ENCODE measurements at regions not wholly inside any gene's neighbourhood (a gene's known extent, or its start where the extent isn't known, plus 50 kb on each side); places are given as distances from the start of the nearest gene placed in this dataset.
A peak's percentile ranks its signal among the peaks of the same experiment; 100 is the strongest.
"Not testable (repeated sequence)": the region's sequence is repeated elsewhere in the genome, so short reads cannot be mapped to it uniquely, and the experiment has no call there.

- 96 to 97% methylated on average over 5 of the region's 5 CpGs for WGBS, 2 donors
- H3K4me1 ChIP-seq (ENCODE audit: control insufficient read depth in 1 of 2, insufficient read depth in 2 of 2, low read length in 2 of 2); H3K27ac ChIP-seq (ENCODE audit: low read depth in 1 of 2, low read length in 2 of 2); H3K27me3 ChIP-seq (ENCODE audit: control insufficient read depth in 1 of 2, insufficient read depth in 2 of 2, low read length in 1 of 2); H3K36me3 ChIP-seq (ENCODE audit: control insufficient read depth in 1 of 2, insufficient read depth in 2 of 2, low read length in 1 of 2); H3K9me3 ChIP-seq (ENCODE audit: control insufficient read depth, low read length); ATAC-seq (ENCODE audit: low FRiP score); DNase-seq; intact Hi-C loops (cut with DNase I); H3K4me3 ChIP-seq (ENCODE audit: low read length in 2 of 2): not testable (repeated sequence)
Observed at GRCh38 chr15:67939179-67939578, 99.3 kb upstream of the RNU6-1 start.

- H3K27me3 ChIP-seq (ENCODE audit: control insufficient read depth in 1 of 2, insufficient read depth in 2 of 2, low read length in 1 of 2); H3K4me1 ChIP-seq (ENCODE audit: control insufficient read depth in 1 of 2, insufficient read depth in 2 of 2, low read length in 2 of 2); ATAC-seq (ENCODE audit: low FRiP score); H3K9me3 ChIP-seq (ENCODE audit: control insufficient read depth, low read length); H3K4me3 ChIP-seq (ENCODE audit: low read length in 2 of 2); intact Hi-C loops (cut with DNase I); H3K27ac ChIP-seq (ENCODE audit: low read depth in 1 of 2, low read length in 2 of 2); DNase-seq; H3K36me3 ChIP-seq (ENCODE audit: control insufficient read depth in 1 of 2, insufficient read depth in 2 of 2, low read length in 1 of 2): not testable (repeated sequence)
- WGBS, 2 donors = 70 to 73% methylated on average over 4 to 5 of the region's 5 CpGs
Observed at GRCh38 chr15:67939588-67940323, 99.9 kb upstream of the RNU6-1 start.

GRCh38 chr15:67940324-67940719 is 100.5 kb upstream of the RNU6-1 start:
- Histone ChIP-seq H3K4me3 (ENCODE audit: low read length in 2 of 2) (no peak overlapping the region), H3K9me3 (ENCODE audit: control insufficient read depth, low read length) (no peaks in the 10 kb centered on the region), H3K27me3 (ENCODE audit: control insufficient read depth in 1 of 2, insufficient read depth in 2 of 2, low read length in 1 of 2) (no peaks in the 10 kb centered on the region), H3K4me1 (ENCODE audit: control insufficient read depth in 1 of 2, insufficient read depth in 2 of 2, low read length in 2 of 2) (no peaks in the 10 kb centered on the region), H3K27ac (ENCODE audit: low read depth in 1 of 2, low read length in 2 of 2) (no peak overlapping the region), H3K36me3 (ENCODE audit: control insufficient read depth in 1 of 2, insufficient read depth in 2 of 2, low read length in 1 of 2) (no peaks in the 10 kb centered on the region)
- ATAC-seq (ENCODE audit: low FRiP score) = no peak
- intact Hi-C loops (cut with DNase I) = no loop called here
- no peak for DNase-seq
- WGBS, 2 donors = 95 to 97% methylated on average over 1 of the region's 1 CpG

DNA sequence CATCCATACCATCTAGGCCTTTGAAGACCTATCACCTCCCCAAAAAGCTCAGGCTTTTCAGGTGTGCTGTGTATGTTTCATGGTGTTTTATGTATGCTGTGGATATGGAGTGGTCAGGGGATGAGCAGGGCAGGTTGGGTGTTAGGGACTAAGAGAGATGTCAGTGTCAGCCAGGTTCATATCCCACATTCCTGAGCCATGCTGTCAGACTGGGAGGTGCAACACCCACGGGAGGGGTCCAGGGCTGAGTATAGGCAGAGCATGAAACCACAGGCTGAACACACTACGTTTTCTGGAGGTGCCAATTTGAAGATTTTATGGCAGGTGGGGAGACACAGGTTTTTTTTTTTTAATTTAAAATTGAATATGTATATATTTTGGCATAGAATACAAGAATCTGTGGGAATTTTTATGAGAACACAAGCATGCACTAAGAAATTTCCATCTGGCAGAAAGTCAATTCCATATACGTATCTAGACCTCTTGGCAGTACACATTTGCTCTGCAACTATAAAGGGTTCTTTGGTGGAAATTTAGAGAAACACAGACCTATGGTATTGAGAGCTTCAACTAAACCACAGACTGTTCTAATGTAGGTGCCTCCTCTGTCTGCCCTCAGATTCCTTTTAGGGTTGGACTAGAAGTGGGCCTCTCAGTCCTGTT is 101.9 kb upstream of the RNU6-1 start:
- Histone ChIP-seq H3K36me3 (ENCODE audit: control insufficient read depth in 1 of 2, insufficient read depth in 2 of 2, low read length in 1 of 2) (no peaks in the 10 kb centered on the region), H3K9me3 (ENCODE audit: control insufficient read depth, low read length) (no peaks in the 10 kb centered on the region), H3K4me3 (ENCODE audit: low read length in 2 of 2) (no peak overlapping the region), H3K27ac (ENCODE audit: low read depth in 1 of 2, low read length in 2 of 2) (no peak overlapping the region), H3K4me1 (ENCODE audit: control insufficient read depth in 1 of 2, insufficient read depth in 2 of 2, low read length in 2 of 2) (no peaks in the 10 kb centered on the region), H3K27me3 (ENCODE audit: control insufficient read depth in 1 of 2, insufficient read depth in 2 of 2, low read length in 1 of 2) (no peaks in the 10 kb centered on the region)
- DNase-seq (no peak), ATAC-seq (ENCODE audit: low FRiP score) (no peak)
- 50 to 60% methylated on average over 3 of the region's 3 CpGs for WGBS, 2 donors
- intact Hi-C loops (cut with DNase I) = no loop called here

DNA sequence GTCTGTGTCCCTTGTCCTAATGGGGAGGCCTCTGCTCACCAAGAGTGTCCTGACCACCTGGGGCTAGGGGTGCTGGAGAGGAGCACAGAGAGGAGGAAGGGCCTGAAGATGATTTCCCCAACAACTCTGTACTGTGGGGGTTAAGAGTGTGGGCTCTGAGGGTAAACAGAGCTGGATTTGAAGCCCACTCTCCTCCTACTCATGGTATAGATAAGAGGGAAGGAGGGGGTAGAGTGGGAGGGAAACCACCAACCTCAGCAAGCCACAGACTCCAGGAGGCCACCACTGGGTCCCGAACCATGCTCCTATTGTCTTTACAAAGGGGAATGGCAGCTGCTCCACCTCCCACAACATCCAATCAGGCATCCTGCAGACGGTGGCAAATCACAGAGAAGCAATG is 103.6 kb upstream of the RNU6-1 start:
- Histone ChIP-seq H3K36me3 (ENCODE audit: control insufficient read depth in 1 of 2, insufficient read depth in 2 of 2, low read length in 1 of 2) (no peaks in the 10 kb centered on the region), H3K4me1 (ENCODE audit: control insufficient read depth in 1 of 2, insufficient read depth in 2 of 2, low read length in 2 of 2) (peaks cover 0 to 5% of the 10 kb centered on the region in 2 donors), H3K27ac (ENCODE audit: low read depth in 1 of 2, low read length in 2 of 2) (no peak overlapping the region), H3K4me3 (ENCODE audit: low read length in 2 of 2) (no peak overlapping the region), H3K9me3 (ENCODE audit: control insufficient read depth, low read length) (no peaks in the 10 kb centered on the region), H3K27me3 (ENCODE audit: control insufficient read depth in 1 of 2, insufficient read depth in 2 of 2, low read length in 1 of 2) (no peaks in the 10 kb centered on the region)
- ATAC-seq (ENCODE audit: low FRiP score) = no peak
- intact Hi-C loops (cut with DNase I) = no loop called here
- 61 to 83% methylated on average over 2 of the region's 2 CpGs for WGBS, 2 donors
- DNase-seq = no peak

- WGBS, 2 donors = 7 to 24% methylated on average over 10 of the region's 10 CpGs
- Histone ChIP-seq H3K36me3 (ENCODE audit: control insufficient read depth in 1 of 2, insufficient read depth in 2 of 2, low read length in 1 of 2) (no peaks in the 10 kb centered on the region), H3K4me3 (ENCODE audit: low read length in 2 of 2) (no peak overlapping the region), H3K9me3 (ENCODE audit: control insufficient read depth, low read length) (no peaks in the 10 kb centered on the region), H3K27me3 (ENCODE audit: control insufficient read depth in 1 of 2, insufficient read depth in 2 of 2, low read length in 1 of 2) (no peaks in the 10 kb centered on the region), H3K27ac (ENCODE audit: low read depth in 1 of 2, low read length in 2 of 2) (peak overlapping the region; percentile 64 to 85), H3K4me1 (ENCODE audit: control insufficient read depth in 1 of 2, insufficient read depth in 2 of 2, low read length in 2 of 2) (peaks cover 0 to 5% of the 10 kb centered on the region in 2 donors)
- peak; percentile 73 to 85 for DNase-seq
- intact Hi-C loops (cut with DNase I) = no loop called here
- ATAC-seq (ENCODE audit: low FRiP score) = peak; percentile 82
Observed at GRCh38 chr15:67944010-67944641, 104.3 kb upstream of the RNU6-1 start.

DNA sequence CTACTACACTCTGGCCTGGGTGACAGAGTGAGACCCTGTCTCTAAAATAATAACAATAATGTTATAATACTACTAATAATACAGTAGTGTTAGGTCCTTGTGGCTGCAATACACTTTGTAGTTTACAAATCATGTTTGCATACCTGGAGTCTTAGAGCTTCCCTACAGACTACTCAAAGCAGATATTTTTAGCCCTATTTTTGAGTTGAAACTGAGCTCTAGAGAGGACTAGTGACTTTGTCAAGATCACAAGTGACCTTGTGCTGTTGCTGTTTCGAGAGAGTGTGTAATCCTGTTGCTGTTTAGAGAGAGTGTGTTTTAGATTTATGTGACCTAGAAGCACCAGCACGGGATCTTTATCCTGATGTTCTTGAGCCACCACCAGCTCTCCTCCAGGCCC is 105.3 kb upstream of the RNU6-1 start:
- Histone ChIP-seq H3K36me3 (ENCODE audit: control insufficient read depth in 1 of 2, insufficient read depth in 2 of 2, low read length in 1 of 2) (no peaks in the 10 kb centered on the region), H3K27ac (ENCODE audit: low read depth in 1 of 2, low read length in 2 of 2) (no peak overlapping the region), H3K4me3 (ENCODE audit: low read length in 2 of 2) (no peak overlapping the region), H3K9me3 (ENCODE audit: control insufficient read depth, low read length) (no peaks in the 10 kb centered on the region), H3K27me3 (ENCODE audit: control insufficient read depth in 1 of 2, insufficient read depth in 2 of 2, low read length in 1 of 2) (no peaks in the 10 kb centered on the region), H3K4me1 (ENCODE audit: control insufficient read depth in 1 of 2, insufficient read depth in 2 of 2, low read length in 2 of 2) (peaks cover 0 to 5% of the 10 kb centered on the region in 2 donors)
- 62 to 78% methylated on average over 2 of the region's 2 CpGs for WGBS, 2 donors
- no peak for ATAC-seq (ENCODE audit: low FRiP score)
- intact Hi-C loops (cut with DNase I) = no loop called here
- DNase-seq = no peak

- intact Hi-C loops (cut with DNase I) = no loop called here
- H3K27ac ChIP-seq (ENCODE audit: low read depth in 1 of 2, low read length in 2 of 2) = no peak overlapping the region
- H3K4me1 ChIP-seq (ENCODE audit: control insufficient read depth in 1 of 2, insufficient read depth in 2 of 2, low read length in 2 of 2) = peaks cover 0 to 5% of the 10 kb centered on the region in 2 donors
- no peaks in the 10 kb centered on the region for H3K27me3 ChIP-seq (ENCODE audit: control insufficient read depth in 1 of 2, insufficient read depth in 2 of 2, low read length in 1 of 2)
- no peak for ATAC-seq (ENCODE audit: low FRiP score)
- H3K36me3 ChIP-seq (ENCODE audit: control insufficient read depth in 1 of 2, insufficient read depth in 2 of 2, low read length in 1 of 2) = no peaks in the 10 kb centered on the region
- H3K9me3 ChIP-seq (ENCODE audit: control insufficient read depth, low read length) = no peaks in the 10 kb centered on the region
- DNase-seq = no peak
- 53 to 63% methylated on average over 6 of the region's 6 CpGs for WGBS, 2 donors
- no peak overlapping the region for H3K4me3 ChIP-seq (ENCODE audit: low read length in 2 of 2)
Observed at GRCh38 chr15:67945951-67946700, 106.3 kb upstream of the RNU6-1 start.

Data from aorta (tissue), 5 donors.